G401 (cell line): ENCODE measurements at regions not wholly inside any gene's neighbourhood (a gene's known extent, or its start where the extent isn't known, plus 50 kb on each side); places are given as distances from the start of the nearest gene placed in this dataset.
A peak's percentile ranks its signal among the peaks of the same experiment; 100 is the strongest.

ENCODE experiments used
- DNase-seq: peaks from one replicate; pipeline ENCODE4 v3.0.0-alpha.2; 2015; ENCODE audit warnings: low spot score
- in situ Hi-C: cut with HindIII; loops from 2 replicates; pipeline ENCODE4 v1.10.0; 2016; ENCODE audit warnings: low sequenced_read_pairs, mixed read lengths

DNA sequence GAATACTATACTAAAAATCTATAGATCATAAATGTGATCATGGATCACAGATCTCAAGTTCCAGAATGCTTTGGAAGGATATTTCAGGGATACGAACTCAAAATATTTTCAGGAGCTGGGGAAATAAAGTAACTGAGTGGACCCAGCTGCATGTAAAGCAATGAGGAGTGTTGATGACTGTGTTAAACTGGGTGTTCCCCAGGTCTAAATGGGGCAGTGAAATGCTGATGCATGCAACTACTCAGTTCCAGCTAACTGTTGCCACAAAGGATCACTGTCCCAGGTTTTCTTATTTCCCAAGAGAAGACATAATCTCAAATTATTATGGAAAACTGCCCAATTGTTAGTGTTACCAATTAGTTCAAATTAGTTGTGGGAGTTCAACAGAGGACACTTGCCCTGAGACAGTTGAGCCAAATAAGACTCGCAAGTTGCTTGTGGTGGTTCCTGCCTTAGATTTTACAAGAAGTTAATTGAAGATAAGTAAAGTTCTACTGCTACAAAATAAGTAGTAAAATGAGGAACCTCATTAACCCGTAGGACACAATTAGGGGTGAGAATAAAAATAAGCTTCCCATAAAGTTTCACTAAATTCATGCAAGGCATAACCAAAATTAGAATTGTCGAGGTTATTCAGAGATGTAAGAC lies 66.3 kb upstream of the IL12A start:
- in situ Hi-C loops = no loop called here
- DNase-seq = no peak

DNA sequence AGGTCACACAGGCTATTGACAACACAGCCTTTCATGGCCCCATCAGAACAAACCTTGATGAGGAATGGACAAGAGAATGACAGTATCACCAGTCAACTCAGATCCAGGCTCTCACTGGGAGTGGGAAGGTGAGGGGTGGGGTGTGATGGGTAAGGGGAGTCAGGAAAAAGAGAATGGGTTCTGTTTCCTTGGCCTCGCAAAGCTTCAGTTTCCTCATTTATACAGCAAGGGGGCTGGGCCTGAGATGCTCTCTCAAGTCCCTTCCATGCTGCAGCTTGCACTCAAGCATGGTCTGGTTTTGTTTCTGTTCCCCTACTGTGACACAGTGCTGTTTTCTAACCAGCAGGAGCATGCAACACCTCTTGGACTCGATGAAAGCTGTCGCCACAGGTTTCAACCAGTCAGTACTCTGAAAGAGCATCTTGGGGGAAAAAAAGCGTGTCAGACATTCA lies 65.7 kb upstream of the IL12A start:
- DNase-seq = peak; percentile 58
- in situ Hi-C loops = no loop called here

DNA sequence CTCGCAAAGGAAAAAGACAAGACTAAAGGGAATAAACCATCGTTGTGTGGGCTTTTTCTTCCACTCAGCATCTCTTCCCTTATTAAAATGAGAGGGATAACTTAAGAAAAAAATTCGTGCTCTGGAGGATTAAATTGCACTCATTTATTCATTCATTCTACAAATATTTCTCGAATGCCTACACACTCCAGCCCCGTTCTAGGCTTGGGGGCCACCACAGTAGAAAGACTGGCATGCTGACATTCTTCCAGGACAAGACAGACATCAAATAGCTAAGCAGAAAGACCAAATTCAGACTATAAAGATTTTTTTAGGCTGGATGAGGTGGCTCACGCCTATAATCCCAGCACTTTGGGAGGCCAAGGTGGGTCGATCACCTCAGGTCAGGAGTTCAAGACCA lies 65.3 kb upstream of the IL12A start:
- in situ Hi-C loops = no loop called here
- DNase-seq = no peak

DNA sequence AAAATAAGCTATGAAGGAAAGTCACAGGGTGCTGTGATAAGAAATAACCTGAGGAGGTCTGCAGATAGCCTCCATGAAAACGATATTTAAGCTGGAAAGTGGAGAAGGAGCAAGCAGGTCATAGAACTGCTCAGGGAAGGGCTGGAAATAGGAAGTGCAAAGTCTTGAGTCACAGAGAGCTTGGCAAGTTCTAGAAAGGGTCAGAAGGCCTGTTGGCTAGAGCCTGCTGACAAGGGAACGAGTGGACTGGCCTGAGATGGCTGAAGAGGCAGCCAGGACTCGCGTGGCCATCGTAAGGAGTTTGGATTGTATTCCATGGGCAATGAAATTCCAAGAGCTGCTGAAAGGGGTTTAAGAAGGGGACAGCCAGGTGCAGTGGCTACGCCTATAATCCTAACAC lies 64.7 kb upstream of the IL12A start:
- in situ Hi-C loops = no loop called here
- no peak for DNase-seq

DNA sequence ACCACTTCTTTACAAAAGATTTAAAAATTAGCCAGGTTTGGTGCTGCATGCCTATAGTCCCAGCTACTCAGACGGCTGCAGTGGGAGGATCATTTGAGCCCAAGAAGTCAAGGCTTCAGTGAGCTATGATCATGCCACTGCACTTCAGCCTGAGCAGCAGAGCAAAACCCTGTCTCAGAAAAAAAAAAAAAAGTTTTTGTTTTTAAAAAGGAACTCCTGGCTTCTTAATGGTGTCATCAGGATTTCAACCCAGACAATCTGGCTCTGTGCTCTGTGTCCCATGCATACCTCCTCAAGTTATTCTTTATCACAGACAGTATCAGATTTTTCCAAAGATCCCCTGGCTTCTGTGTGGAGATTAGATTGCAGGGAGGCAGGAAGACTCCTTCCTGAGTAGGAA lies 64.2 kb upstream of the IL12A start:
- DNase-seq = no peak
- in situ Hi-C loops = no loop called here

DNA sequence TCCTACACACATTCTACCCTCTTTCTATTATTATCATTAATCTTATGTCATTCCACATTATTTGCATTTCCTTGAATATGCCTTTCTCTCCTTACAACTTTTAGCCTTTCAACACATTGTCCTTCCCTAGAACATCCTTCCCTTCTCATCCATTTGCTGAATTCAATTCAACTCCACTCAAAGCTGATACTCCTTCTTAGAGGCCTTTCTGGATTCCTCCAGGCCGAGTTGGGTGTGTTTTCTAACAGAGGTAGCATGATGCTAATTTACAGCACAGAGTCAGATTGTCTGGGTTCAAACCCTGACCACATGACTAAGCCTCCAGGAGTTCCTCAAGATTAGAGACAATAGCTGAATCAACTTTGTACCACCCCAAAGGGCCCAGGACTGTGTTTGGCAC lies 63.4 kb upstream of the IL12A start:
- in situ Hi-C loops = no loop called here
- no peak for DNase-seq

GRCh38 chr3:159926573-159926972 lies 62.1 kb upstream of the IL12A start:
- no peak for DNase-seq
- in situ Hi-C loops = no loop called here

DNA sequence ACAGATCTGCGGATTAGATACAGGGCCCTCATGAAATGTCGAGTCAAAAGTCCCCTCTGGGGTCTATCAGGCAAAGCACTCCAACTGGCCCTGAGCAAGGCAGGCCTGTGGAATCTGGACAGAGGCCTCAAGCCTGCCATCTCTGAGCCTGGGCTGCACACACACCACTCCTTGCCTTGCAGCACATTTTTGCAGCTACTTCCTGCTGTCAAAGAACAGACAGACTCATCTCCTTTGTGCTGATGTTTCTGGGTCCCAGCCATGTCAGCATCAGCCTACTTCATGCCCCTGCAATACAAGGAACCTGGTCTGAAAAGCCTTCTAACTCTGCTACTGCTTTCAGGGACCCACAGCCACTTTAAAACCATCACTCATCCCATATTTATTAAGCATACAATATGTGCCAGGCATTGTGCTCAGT lies 60.6 kb upstream of the IL12A start:
- no peak for DNase-seq
- in situ Hi-C loops = no loop called here

DNA sequence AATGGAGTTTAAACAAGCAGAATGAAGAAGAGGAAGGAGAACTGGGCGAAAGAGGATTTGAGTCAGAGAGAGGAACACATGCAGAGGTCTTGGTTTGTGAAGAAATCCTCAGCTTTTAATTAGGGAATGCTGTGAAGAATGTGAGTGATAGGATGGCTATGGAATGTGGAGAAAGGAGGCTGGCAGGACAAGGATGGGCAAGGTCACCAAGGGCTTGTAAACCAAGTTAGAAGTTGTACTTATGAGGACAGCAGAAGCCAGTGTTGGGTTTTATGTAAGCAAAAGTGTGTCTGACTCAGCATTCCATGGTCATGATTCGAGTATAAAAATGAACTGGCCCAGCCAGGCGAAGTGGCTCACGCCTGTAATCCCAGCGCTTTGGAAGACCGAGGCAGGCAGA lies 60.0 kb upstream of the IL12A start:
- in situ Hi-C loops = no loop called here
- DNase-seq = no peak

DNA sequence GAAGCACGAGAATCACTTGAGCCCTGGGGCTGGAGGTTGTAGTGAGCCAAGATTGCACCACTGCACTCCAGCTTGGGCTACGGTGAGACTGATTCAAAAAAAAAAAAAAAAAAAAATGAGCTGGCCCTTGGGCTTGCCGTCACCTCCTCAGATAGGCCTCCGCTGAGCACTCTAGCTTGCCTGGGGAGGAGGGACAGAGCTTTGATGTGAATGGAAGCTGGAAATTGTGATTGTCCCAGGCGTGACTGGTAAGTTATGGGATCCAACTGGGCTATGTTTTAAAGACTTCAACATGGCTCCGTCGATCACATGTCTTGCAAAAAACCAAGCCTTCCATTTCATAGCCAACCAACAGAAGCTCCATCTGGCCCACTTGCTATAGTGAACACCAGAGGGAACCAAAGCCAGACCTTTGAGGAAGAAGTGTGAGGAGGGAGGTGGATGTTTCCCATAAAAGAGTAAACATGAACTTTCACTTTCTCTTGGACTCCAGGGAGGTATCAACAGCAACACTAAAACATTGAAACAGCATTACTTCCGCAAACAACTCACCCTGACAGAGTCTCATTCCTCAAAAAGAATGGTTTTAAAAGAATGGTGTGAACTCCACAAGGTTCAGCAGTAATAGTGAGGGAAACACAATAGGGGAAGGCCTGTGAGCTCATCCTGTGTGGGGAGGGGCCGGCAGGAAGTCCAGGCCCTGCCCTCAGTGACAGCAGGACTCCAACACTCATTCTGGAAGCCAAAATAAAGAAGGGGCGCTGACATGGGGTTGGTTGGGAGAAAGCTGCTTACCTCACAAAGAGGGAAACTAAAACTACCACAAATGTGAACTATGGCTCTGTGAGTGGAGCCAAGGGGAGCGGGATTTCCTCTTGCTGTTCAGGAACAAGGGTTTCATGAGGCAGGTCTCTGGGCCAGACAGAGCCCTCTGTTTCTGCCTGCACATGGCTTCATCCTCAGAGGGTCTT lies 59.2 kb upstream of the IL12A start:
- DNase-seq = peak; percentile 7
- in situ Hi-C loops = no loop called here

DNA sequence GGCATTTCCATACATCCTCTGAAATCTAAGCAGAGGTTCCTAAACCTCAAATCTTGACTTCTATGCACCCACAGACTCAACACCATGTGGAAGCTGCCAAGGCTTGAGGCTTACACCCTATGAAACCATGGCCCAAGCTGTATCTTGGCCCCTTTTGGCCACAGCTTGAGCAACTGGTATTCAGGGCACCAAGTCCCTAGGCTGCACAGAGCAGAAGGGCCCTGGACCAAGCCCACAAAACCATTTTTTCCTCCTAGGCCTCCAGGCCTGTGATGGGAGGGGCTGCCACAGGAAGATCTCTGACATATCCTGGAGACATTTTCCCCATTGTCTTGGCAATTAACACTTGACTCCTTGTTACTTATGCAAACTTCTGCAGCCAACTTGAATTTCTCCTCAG lies 54.4 kb upstream of the IL12A start:
- in situ Hi-C loops = no loop called here
- no peak for DNase-seq

GRCh38 chr3:159936541-159936940 lies 52.1 kb upstream of the IL12A start:
- in situ Hi-C loops = no loop called here
- DNase-seq = no peak

DNA sequence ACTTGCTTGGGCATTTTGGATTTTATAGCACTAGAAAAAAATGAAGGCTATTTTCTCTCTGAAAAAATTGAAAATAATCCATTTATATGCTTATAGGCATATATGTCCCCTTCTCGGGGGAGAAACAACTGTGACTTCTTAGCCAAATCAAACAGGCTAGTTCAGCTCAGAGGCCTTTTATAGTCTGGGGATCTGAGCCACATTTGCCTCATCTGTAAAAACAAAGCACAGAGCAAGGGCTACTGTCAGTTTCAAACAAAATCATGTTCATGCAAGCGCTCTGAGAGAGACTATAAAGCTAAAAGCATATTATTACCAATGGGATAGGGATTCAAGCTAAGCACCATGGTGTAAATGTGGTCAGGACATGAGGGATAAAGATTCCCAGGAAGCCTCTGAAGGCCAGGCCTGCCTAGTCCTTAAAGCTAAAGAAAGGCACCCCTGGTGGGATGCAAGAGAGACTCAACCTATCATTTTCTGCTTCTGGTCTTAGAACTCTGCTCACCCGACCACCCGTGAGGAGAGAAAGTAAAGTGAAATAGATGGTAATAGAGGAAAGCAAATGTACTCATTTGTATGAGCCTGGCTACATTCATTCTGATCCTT lies 51.0 kb upstream of the IL12A start:
- in situ Hi-C loops = no loop called here
- DNase-seq = no peak

GRCh38 chr3:159938714-159939113 lies 49.9 kb upstream of the IL12A start:
- in situ Hi-C loops = no loop called here

More at GRCh38 chr3:159938714-159939113, 49.9 kb upstream of the IL12A start:
- no peak for DNase-seq
